ENCODE measurements at regions not wholly inside any gene's neighbourhood (a gene's known extent, or its start where the extent isn't known, plus 50 kb on each side); places are given as distances from the start of the nearest gene placed in this dataset.

GRCh38 chr3:190790185-190790584 is 72.3 kb downstream of the GMNC start:
- no peak for DNase-seq (ENCODE audit: low spot score)

GRCh38 chr3:190786898-190787297 is 75.6 kb downstream of the GMNC start:
- no peak for DNase-seq (ENCODE audit: low spot score)

- DNase-seq (ENCODE audit: low spot score), result no peak
Measured at GRCh38 chr3:190785047-190785446, 77.4 kb downstream of the GMNC start.

GRCh38 chr3:190780524-190780923 is 82.0 kb downstream of the GMNC start:
- DNase-seq (ENCODE audit: low spot score), result no peak

GRCh38 chr3:190774633-190775032 is 87.9 kb downstream of the GMNC start:
- DNase-seq (ENCODE audit: low spot score), result no peak

- DNase-seq (ENCODE audit: low spot score), result no peak
Measured at GRCh38 chr3:190773948-190774347, 88.5 kb downstream of the GMNC start.

- no peak for DNase-seq (ENCODE audit: low spot score)
Measured at GRCh38 chr3:190772831-190773230, 89.7 kb downstream of the GMNC start.

GRCh38 chr3:190768891-190769290 is 93.6 kb downstream of the GMNC start:
- DNase-seq (ENCODE audit: low spot score), result no peak

- no peak for DNase-seq (ENCODE audit: low spot score)
Measured at GRCh38 chr3:190767851-190768250, 94.6 kb downstream of the GMNC start.

- DNase-seq (ENCODE audit: low spot score), result no peak
Measured at GRCh38 chr3:190764231-190765134, 98.0 kb downstream of the GMNC start.

GRCh38 chr3:190762801-190763200 is 99.7 kb downstream of the GMNC start:
- no peak for DNase-seq (ENCODE audit: low spot score)

GRCh38 chr3:190747571-190747970 is 114.9 kb downstream of the GMNC start:
- DNase-seq (ENCODE audit: low spot score), result no peak

- DNase-seq (ENCODE audit: low spot score), result no peak
Measured at GRCh38 chr3:190746986-190747385, 115.5 kb downstream of the GMNC start.

GRCh38 chr3:190746531-190746930 is 116.0 kb downstream of the GMNC start:
- DNase-seq (ENCODE audit: low spot score), result no peak

- DNase-seq (ENCODE audit: low spot score), result no peak
Measured at GRCh38 chr3:190741788-190742187, 120.7 kb downstream of the GMNC start.

- no peak for DNase-seq (ENCODE audit: low spot score)
Measured at GRCh38 chr3:190739641-190740185, 122.8 kb downstream of the GMNC start.

GRCh38 chr3:190738636-190739155 is 123.8 kb downstream of the GMNC start:
- no peak for DNase-seq (ENCODE audit: low spot score)

GRCh38 chr3:190737446-190737845 is 125.0 kb downstream of the GMNC start:
- no peak for DNase-seq (ENCODE audit: low spot score)

- no peak for DNase-seq (ENCODE audit: low spot score)
Measured at GRCh38 chr3:190734490-190734889, 128.0 kb downstream of the GMNC start.

- DNase-seq (ENCODE audit: low spot score), result no peak
Measured at GRCh38 chr3:190733591-190734146, 128.8 kb downstream of the GMNC start.

- DNase-seq (ENCODE audit: low spot score), result no peak
Measured at GRCh38 chr3:190731596-190731995, 130.9 kb downstream of the GMNC start.

- DNase-seq (ENCODE audit: low spot score), result no peak
Measured at GRCh38 chr3:190728574-190729246, 133.8 kb downstream of the GMNC start.

All from NAMALWA (cell line).